ENCODE measurements at regions not wholly inside any gene's neighbourhood (a gene's known extent, or its start where the extent isn't known, plus 50 kb on each side); places are given as distances from the start of the nearest gene placed in this dataset.
"Not testable (repeated sequence)": the region's sequence is repeated elsewhere in the genome, so short reads cannot be mapped to it uniquely, and the experiment has no call there.

DNA sequence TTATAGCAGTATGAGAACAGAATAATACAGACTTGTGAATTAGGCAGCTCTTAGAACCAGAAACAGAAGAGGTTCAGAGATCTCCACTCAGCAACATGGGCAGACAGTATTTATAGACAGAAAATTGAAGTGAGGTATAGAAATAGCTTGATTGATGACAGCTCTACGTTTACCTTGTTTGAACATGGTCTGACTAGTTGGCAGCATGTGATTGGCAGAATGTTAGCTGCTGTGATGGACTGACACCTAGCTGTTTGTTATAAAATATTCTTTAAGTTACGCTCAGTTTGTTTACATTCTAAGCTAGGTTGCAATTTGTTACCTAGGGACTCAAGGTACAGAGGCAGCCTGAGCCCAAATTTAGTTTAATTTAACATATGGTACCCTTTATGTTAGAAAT, 73.7 kb upstream of the TMEM229A start:
- no peak for DNase-seq (ENCODE audit: low read depth)
- TF ChIP-seq, protein P1, sequence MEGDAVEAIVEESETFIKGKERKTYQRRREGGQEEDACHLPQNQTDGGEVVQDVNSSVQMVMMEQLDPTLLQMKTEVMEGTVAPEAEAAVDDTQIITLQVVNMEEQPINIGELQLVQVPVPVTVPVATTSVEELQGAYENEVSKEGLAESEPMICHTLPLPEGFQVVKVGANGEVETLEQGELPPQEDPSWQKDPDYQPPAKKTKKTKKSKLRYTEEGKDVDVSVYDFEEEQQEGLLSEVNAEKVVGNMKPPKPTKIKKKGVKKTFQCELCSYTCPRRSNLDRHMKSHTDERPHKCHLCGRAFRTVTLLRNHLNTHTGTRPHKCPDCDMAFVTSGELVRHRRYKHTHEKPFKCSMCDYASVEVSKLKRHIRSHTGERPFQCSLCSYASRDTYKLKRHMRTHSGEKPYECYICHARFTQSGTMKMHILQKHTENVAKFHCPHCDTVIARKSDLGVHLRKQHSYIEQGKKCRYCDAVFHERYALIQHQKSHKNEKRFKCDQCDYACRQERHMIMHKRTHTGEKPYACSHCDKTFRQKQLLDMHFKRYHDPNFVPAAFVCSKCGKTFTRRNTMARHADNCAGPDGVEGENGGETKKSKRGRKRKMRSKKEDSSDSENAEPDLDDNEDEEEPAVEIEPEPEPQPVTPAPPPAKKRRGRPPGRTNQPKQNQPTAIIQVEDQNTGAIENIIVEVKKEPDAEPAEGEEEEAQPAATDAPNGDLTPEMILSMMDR (conservative IDR thresholded peaks at IDR 0.05; ENCODE audit: low read depth, low read length): no peak
- H3K4me3 ChIP-seq (ENCODE audit: low read depth, low read length): no peak overlapping the region

DNA sequence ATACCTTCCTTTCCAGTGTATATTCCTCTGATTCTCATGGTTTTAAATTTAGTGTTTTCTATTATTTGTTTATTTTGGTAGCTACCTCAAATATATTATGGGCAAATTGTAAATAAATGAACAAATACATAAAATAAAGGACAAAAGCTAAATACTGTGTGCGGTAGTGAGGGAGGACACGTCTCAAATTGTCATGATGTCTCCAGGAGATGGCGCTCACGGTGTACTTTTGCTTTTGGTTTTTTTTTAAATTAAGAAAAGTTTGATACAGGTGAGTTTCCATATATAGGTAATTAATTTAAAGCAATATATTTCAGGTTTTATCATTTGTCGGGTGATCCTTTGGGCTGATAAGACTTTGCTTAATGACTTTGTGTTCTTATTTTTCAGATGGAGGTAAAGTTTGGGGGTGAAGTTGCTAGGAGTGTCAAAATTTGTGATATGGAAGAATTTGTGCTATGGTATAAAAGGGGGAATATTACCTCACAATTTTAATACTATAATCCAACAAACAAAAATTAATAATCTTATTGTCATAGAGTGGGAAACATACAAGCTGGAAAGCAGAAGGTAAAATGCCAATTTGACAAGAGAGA, 68.4 kb upstream of the TMEM229A start:
- DNase-seq (ENCODE audit: low read depth): no peak
- H3K4me3 ChIP-seq (ENCODE audit: low read depth, low read length): no peak overlapping the region
- TF ChIP-seq, protein P1 (conservative IDR thresholded peaks at IDR 0.05; ENCODE audit: low read depth, low read length): peak; percentile 63

DNA sequence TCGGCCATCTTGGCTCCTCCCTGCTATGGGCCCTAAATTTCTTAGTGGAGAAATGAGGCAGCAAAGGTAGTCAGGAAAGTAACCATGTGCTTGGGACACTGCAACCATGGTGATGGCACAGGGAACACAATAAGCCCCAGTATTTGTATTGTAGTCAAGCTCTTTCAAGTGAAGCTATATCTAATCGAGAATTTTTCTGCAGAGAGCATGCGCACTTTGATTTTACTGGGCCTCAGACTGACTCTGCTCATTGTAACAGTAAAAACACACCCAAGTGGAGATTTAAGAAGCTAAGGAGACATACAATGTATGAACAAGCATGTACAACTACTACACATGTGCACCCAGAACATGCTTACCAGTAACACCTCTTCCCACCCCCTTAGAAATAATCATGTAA, 67.3 kb upstream of the TMEM229A start:
- TF ChIP-seq, protein P1 (conservative IDR thresholded peaks at IDR 0.05; ENCODE audit: low read depth, low read length): no peak
- H3K4me3 ChIP-seq (ENCODE audit: low read depth, low read length): no peak overlapping the region
- DNase-seq (ENCODE audit: low read depth): no peak

DNA sequence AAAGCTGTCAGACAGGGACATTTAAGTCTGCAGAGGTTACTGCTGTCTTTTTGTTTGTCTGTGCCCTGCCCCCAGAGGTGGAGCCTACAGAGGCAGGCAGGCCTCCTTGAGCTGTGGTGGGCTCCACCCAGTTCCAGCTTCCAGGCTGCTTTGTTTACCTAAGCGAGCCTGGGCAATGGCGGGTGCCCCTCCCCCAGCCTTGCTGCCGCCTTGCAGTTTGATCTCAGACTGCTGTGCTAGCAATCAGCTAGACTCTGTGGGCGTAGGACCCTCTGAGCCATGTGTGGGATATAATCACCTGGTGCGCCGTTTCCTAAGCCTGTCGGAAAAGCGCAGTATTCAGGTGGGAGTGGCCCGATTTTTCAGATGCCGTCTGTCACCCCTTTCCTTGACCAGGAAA, 66.7 kb upstream of the TMEM229A start:
- not testable (repeated sequence) for H3K4me3 ChIP-seq (ENCODE audit: low read depth, low read length); DNase-seq (ENCODE audit: low read depth)

DNA sequence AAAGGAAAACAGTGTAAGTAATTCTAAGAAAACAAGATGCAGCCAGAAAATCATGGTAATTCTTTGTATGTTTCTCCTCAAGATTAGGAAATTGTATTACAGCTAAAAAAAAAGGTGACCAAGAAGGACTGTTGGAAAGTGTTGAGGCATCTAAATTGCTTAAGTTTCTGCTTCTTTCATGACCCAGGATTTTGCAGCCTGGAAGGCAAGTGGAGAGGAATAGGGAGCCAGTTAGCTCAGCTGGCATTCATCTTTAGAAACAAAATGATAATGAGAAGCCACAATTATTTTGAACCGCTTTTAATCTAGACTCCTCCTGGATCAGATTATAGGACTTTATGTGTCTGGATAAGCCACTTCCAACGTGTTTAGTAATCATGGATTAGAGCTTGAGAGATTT, 56.8 kb upstream of the TMEM229A start:
- TF ChIP-seq, protein P1 (conservative IDR thresholded peaks at IDR 0.05; ENCODE audit: low read depth, low read length): no peak
- DNase-seq (ENCODE audit: low read depth): no peak
- no peak overlapping the region for H3K4me3 ChIP-seq (ENCODE audit: low read depth, low read length)

DNA sequence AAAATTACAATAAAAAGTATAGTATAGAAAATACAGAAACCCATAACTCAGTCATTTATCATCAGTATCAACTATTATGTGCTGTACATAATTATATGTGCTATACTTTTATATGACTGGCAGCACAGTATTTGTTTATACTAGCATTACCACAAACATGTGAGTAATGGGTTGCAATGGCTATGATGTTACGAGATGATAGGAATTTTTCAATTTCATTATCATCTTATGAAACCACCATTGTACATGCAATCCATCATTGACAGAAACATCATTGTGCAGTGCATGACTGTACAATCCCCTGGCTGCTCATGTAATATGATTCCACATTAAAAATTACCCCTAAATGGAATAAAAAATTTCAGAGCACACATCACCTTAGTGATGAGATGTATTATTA, 55.7 kb upstream of the TMEM229A start:
- H3K4me3 ChIP-seq (ENCODE audit: low read depth, low read length): no peak overlapping the region
- no peak for DNase-seq (ENCODE audit: low read depth)
- TF ChIP-seq, protein P1 (conservative IDR thresholded peaks at IDR 0.05; ENCODE audit: low read depth, low read length): no peak

DNA sequence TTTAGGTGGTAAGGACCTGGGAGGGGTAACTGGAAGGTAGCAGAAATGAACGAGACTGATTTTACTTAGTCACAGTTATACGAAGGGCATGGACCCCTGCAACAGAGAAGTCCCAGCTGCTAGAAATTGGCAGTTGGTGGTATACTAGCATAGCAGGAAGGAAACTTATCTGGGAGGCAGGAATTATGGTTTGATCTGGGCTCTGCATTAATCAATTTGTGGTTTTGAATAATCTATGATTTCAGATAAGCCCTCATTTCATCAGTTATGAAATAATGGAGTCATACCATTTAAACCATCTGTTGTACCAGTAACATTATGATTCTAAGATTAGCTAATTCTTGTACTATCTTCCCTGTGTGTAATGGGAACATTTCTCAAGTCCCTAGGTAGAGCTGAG, 54.0 kb upstream of the TMEM229A start:
- DNase-seq (ENCODE audit: low read depth): no peak
- no peak overlapping the region for H3K4me3 ChIP-seq (ENCODE audit: low read depth, low read length)
- TF ChIP-seq, protein P1 (conservative IDR thresholded peaks at IDR 0.05; ENCODE audit: low read depth, low read length): no peak
